ENCODE measurements at regions not wholly inside any gene's neighbourhood (a gene's known extent, or its start where the extent isn't known, plus 50 kb on each side); places are given as distances from the start of the nearest gene placed in this dataset.

DNA sequence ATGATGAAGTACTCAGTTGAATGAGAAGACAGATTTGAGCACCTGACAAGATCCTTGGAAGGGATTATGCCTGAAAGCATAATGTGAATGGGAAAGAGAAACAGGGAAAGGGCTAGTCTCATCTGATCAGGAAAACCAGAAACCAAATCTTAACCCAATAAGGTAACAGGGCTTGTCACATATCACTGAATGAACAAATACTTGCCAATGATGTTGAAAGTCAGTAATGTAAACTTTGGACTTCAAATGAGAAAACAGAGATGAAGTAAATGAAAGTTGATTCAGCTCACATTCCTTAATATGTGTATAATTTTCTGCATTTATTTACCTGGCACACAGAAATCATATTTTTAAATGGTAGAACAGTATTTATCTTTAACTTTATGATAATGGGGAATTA, 480.0 kb downstream of the KCTD12 start:
- DNase-seq, result no peak

DNA sequence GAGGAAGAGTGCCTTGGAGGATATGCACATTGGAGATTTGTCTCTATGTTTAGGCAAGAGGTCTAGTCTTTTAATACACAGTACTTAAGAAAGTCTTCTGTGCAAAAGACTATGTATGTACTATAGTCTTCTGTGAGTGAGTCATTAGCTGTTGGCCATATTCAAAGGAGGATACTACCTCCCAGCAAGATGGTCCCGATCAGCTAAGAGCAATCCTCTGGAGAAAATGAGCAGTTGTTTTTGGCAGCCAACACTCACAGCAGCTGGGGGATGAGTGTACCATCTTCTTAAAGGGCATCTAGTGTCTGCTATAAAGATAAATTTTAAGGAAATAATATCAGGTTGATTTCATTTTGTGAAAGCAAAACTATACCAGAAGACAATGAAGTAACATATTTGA, 487.8 kb downstream of the KCTD12 start:
- DNase-seq, result no peak

DNA sequence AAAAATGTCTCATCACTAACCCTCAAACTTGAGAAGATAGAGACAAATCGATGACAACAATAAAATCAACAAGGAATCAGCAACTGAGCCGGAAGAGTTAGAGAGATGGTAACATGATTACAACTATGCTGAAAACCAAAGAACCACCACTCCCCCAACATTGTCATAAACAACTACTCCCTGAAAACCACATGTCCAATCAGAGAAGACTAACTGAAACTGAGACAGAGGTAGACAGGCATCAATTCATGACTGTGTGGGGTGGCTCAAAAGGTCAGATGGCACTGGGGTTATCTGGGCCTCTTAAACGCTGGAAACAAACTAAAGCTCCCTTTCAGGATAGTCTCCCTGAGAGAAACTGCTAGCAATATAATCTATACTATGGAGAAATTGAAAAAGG, 488.8 kb downstream of the KCTD12 start:
- DNase-seq, result no peak

DNA sequence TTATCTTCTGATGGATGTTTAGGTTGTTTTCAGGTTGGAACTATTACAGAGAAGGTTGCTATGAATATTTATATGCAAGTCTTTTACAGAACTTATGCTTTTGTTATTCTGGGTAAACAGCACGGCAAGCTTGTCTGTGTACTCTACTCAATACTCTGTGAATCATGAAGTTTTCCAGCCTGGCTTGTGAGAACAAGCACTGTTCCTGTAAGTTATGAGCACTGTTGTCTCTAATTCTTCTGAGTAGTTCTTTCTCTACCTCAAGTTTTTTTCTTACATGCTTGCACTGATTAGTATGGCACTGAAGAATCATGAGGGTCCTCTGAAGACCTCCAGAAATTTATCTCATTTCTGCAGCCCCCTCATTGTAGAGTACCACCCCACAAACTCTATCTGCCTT, 496.9 kb downstream of the KCTD12 start:
- DNase-seq, result no peak

DNA sequence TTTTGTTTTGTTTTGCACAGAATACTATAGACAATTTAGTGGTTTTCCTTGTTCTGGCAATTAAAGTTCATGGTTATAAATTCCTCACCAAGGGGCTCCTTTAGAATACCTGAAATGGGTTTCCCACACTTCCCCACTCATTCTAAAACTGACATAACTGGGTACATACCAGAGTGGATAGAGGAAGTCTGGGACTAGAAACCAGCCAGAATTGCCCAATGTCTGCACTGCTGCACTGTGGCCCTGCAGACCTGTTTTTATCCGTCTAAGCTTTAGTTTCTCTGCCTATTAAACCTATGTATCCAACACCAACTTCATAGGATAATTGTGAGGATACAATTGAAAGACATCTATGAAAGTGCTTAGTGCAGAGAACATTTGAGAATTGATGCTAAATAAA, 498.6 kb downstream of the KCTD12 start:
- DNase-seq, result no peak

DNA sequence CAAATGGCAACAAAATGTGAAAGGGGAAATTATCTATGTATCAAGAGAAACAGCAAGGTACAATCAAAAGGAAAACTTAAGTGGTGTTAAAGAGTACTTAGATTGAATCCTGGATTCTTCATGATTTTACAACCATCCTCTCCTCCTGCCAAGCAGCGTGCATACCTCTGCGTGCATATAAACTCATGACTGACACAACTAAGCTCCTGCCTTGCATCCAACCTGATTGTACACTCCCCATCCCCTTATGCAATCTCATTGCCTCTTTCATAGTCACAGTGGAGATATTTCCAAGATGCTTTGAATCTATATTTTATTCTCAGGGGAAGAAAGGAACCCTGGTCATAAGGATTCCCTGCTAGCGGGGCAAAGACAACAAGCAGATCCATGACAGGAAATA, 499.9 kb downstream of the KCTD12 start:
- DNase-seq, result no peak

DNA sequence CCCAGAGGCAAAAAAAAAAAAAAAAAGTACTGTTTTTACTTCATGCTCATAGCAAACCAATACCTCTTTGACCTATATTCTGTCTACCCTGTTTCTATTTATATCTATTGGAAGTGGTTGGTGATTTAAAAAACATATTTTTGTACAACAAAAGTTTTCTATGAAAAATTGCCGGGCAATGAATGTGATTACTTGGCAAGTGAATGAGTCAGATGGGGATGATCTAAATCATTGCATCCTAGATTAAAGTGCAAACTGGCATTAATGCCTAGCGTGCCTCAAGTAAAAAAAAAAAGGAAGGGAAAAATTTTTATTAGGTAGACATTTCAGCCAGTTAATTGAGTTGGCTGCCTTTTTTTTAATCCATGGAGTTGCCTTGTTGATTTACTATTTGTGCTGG, 500.6 kb downstream of the KCTD12 start:
- no peak for DNase-seq

DNA sequence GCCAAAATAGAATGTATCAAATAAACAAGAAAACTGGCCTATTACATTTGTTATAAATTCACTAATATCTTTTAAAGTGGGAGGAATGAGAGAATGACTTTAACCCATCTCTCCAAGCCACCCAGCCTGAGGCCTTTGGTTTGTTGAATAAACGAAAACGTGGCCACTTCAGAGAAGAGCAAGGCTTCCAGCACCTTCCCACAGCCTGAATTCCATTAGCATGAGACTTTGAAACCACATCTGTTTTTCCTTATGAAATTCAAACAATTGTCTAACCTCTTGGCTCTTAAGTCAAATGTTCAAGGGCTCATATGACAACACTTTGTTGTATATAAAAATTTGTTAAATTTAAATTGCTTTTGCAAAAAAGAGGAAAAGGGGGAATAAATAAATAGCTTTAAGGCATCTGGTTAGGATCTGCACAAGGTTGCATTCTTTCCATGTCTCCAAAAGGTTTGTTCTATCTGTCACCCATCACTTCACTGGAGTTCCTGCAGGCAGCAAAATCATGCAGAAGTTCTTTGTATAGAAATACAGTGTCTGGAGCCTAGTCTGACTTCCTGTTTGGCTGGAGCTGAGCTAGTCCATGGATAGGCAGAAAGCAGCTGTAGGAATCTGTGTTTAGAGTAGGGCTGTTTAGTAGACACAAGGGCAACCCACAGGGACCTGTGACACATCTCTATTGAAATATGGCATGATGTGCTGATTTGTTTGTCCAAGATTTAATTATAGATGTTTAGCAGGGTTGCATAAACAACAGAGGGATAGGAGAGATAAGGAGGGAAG, 502.3 kb downstream of the KCTD12 start:
- DNase-seq, result no peak

DNA sequence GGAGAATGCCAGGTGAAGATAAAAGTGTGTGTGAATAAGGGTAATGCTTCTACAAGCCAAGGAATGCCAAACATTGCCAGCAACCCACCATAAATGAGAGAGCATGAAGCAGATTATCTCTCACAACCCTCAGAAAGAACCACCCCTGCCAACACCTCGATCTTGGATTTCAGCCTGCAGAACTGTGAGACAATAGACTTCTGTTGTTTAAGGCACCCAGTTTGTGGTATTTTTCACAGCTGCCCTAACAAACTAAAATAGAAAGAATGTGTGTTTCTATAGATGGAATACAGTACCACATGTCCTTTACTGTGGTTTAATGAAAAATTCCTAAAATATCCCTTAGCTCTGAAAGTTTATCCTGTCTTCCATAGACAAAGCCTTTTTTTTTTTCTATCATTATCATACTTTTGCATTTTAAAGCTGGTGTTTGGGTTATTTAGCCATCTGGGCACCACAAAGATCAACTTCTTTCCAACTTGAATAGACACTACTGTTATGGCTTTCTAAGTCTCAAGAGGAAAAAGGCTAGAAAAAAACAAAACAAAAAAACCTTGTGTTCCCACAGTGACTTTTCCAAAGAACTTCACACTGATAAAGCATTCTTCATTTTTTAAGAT, 505.6 kb downstream of the KCTD12 start:
- no peak for DNase-seq

DNA sequence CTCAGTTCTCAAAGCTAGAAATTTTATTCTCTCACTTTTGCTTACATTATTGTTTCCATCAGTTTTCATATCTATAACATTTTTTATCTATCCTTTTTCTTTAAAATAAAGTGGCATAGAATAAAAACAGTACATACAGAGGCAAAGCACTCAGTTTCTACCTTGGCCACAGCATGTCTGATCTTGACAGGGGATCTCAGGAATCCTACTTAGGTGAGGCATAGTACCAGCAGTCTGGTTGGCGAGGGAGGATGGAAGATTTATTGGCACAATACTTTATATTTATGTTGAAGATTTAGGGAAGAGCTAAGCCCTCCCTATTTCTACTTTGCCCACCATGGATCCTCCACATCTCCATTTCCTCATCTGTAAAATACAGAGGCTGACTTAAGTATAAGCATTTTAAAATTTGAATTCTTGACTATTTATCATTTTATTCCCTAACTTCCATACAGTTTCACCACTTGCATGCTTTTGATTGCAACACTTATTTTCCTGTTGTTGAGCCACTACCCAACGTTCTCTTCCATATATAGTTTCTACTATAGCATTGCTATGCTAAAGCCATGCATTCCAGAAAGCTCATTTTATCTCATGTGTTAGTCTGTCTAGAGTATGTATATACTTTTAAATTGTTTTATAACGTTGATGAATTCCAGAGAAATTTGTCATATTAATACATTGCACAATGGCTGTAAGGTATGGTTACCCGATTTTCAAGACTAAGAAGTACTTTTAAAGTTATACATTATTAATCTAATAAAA, 506.7 kb downstream of the KCTD12 start:
- no peak for DNase-seq

DNA sequence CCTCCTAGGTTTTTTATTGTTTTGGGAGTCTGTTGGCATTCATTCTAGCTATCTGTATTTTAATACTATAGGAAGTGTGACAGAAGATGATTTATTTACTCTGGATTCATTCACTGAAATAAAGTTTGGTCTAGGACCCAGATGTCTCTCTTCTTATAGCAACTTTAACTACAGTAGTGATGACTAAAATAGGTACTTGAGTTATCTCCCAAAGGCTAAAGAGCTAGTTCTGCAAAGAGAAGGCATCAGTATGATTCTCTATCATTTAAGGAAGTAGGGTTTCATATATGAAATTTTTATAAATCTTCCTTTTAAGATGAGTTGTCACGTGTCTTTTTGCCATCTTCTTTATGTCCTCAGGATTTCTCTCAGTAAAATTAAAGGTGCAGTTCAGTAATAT, 507.4 kb downstream of the KCTD12 start:
- no peak for DNase-seq

DNA sequence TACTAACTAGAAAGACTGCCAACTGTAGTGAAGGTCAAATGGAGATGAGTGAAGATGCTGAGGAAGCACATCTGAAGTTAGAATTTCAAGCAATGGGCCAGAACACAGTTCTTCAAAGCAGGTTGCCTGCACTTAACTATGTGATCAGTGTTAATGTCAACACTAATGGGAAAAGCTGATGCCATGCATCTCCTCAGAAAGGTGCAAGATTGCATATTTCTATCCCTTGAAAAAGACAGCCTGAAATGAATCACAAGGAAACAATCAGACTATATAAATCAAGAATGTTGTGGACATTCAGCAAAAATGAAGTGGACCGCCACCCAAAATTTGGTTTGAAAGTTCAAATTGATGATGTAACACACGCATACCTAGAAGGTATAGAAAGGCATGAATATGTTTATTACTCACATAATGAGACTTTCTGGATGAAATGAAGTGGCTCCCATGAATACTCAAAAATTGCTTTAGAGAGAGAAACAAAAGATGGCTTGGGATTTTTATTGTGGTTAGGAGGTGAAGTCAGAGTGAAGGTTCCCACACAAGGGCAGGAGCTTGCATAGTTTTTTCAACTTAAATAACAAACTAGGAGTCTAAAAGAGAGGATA, 522.4 kb downstream of the KCTD12 start:
- no peak for DNase-seq

DNA sequence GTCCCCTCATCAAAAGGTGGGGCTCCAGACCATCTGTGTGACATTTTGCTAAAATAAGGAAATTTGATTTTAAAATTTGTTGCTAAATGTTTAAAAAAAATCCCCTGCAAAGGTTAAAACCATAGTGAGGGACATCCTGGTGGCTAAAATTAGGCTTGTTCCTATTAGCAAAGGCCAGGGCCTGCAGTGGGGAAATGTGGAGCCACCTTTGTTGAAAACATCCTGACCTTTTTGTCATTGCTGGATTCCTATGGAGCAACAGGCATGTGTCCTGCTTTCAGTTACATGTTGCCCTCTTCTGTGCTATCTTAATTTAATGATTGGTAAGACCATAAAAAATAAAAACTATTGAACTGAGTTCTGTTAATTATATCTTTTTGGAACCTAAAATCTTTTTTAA, 524.3 kb downstream of the KCTD12 start:
- no peak for DNase-seq

DNA sequence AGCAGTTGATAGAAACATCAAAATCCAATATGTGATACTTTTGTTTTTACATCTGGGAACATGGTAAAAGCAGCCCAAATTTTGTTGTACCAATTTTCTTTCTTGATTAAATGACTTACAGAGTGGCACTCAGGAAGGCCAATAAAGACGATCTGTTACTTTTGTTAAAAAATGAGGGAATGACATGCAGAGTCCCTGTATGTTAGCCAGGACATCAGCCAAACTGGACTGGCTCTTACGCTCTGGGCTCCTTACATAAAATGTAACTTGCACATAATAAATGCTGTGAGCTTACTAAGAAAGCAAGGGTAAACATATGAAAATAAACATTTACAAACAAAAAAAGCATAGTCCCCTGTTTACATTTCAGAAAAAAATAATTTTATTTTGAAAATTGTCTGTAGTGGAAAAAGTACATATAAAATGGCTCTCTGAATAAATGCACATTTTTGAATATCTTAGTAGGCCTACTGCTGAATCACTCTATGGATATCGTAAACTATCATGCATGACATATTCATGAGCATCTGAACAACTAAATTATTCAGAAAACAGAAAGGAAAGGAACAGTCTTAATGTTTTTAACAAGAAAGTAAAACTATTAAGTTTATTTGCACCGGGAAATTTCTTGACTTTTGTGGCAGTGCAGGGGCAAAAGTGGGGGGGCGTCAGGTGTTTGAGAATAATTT, 534.5 kb downstream of the KCTD12 start:
- DNase-seq, result no peak

DNA sequence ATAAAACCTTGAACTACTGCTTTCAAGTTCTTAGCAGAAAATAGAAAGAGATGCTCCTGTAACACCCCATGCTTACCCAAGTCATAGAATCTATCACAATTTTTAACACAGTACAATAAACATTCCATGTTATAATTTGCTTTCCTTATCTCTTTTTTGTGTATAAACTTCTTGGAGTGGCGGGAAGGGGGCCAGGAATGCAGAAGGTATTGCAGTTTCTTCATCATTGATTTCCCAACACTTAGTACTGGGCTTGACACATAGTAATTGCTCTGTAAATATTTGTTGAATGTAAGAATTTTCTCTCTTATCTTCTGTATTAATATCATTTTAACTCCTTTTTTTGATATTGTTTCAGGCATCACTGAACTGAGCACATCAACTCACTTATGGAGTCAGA, 535.8 kb downstream of the KCTD12 start:
- no peak for DNase-seq

DNA sequence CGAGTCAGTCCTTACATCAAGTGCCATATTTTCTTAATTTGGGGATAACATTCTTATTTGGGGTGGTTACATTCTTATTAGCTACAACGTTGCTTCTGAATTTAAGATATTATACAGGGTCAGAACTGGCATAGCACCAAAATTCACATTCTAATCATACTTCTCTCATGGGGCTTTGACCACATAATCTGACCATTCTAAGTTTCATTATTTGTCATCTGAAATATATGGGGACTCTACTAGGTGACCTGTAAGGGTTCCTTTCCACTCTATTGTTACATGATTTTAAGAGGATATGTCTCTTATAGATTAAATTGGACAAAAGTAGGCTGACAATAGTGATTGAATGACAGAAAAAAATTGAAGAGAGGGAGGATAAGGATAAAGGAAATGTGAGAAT, 536.5 kb downstream of the KCTD12 start:
- no peak for DNase-seq

DNA sequence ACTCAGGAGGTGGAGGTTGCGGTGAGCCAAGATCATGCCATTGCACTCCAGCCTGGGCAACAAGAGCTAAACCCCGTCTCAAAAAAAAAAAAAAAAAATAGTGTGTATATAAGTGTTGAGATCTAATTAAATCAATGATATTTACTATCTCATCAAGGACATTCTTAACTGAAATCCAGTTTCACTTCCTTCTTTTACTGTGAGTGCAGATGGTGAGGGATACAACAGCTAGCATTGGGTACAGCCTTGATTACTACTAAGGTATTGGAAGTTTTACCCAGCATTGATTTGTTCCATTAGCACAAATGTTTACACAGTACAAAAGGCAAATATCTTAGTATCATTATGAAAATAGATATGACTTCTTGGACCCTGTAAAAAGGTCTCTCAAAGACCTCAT, 546.6 kb downstream of the KCTD12 start:
- no peak for DNase-seq

DNA sequence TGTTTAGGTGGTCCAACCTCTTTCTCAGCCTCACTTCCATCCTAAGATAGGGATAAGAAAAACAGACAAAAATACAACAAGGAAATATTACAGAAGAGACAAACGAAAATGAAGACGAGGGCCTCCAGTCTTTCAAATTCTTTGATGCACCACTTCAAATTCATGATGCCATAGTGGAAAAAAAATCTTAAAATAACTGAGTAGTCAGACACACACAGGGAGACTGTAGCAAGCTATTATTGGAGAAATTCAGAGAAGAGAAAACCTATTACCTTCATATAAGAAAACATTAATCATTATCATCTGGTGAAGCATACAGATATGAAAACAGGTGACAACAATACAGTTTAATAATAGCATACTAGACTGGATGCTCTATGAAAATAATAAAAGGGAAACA, 548.2 kb downstream of the KCTD12 start:
- DNase-seq, result no peak

DNA sequence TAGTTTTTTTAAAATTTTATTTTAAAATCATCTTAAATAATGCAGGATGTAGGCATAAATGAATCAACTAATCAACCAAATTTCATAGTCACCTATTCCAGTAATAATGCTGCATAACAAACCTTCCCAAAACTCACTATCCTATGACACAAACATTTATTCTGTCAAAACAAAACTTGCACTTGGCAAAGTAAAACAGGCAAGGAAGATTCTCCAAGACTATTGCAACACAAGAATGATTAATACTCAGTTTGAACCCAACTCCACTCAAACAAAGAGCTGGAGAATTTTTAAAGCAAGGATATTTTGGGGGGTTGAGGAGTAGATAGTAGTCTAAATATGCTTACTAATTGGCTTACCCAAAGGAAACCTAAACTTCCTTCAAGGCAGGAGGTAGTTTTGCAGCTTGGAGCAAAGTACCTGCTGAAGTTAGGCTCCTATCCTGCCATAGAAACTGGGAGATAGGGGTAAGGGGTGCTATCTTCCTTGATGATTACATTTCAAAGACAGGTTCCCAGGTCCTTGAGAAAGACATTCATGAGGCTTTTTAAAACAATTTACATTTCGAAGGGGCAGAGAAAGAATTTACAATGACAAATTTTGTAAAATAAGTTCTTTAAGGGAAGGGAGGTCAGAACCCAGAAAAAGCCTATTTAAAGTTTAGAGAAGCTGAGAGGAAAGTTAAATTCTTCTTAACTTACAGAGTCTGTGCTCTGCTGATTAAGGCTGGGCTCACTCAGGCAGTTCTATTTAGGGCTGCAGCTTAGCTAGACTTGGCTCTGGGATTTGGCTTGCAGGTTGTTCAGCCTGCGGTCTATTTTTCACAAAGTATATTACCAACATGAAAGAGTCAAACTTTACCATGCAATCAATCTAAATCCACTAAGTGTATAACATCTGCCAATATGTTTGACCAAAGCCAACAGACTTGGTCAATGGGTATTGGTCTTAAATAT, 549.0 kb downstream of the KCTD12 start:
- no peak for DNase-seq

DNA sequence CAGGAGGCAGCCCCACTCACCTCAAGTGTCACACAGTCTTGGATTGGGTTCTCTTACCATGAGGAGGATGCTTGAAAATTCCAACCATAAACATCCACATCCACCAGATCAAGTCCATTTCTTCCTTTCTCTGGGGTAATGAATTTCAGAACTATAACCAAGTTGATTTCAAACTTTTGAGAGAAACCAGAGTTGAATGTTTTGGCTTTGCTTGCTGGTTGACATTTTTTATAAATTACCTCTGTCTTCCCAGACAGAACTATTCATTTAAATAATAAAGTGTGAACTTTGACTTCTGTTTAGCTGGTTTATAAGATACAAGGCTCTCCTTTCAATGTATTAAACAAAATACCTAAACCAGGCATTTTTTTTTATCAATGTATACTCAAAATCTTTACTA, 550.7 kb downstream of the KCTD12 start:
- DNase-seq, result no peak

DNA sequence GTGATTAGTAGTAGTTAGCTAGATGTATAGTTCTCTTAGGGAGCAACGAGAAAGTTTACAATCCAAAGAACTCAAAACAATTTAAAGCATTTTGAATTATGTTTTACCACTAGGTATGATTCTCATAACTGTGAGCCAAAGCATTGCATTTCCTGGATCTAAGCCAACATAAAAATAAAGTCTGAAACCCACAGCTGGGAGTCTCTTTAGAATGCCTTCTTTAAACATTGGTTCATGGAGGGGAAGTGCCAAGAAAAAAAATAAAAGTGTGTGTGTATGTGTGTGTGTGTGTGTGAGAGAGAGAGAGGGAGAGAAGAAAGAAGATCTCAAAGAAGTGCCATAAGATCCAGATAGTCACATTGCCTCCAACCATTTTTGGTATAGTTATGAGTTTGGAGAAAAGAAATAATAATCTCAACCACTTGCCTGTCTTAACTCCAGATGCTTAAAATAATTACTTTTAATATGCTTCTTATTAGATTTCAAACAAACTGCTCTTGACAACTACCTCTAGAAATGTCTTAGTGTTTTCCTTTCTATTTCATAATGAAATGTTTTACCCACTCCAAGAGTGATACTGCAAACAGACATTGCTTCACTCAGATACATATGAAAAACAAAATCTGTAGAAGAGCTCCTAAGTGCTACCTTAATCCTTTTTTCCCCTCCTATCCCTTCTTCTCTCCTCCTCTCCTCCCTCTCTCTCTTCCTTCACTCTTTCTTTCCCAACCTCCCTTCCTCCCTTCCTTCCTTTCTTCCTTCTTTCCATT, 554.1 kb downstream of the KCTD12 start:
- no peak for DNase-seq
